GM18498 (cell line): ENCODE measurements at regions not wholly inside any gene's neighbourhood (a gene's known extent, or its start where the extent isn't known, plus 50 kb on each side); places are given as distances from the start of the nearest gene placed in this dataset.

ENCODE experiments used
- ATAC-seq: cut with Tn5 transposase; IDR thresholded peaks from one replicate; pipeline ENCODE4 v1.9.1; 2021; ENCODE audit warnings: mild to moderate bottlenecking, moderate library complexity; ENCODE audit not compliant: unreplicated experiment

GRCh38 chr13:72126424-72126823 is 259.4 kb upstream of the DACH1 start:
- ATAC-seq: no peak

- no peak for ATAC-seq
Observed at GRCh38 chr13:72125561-72125960, 258.6 kb upstream of the DACH1 start.

DNA sequence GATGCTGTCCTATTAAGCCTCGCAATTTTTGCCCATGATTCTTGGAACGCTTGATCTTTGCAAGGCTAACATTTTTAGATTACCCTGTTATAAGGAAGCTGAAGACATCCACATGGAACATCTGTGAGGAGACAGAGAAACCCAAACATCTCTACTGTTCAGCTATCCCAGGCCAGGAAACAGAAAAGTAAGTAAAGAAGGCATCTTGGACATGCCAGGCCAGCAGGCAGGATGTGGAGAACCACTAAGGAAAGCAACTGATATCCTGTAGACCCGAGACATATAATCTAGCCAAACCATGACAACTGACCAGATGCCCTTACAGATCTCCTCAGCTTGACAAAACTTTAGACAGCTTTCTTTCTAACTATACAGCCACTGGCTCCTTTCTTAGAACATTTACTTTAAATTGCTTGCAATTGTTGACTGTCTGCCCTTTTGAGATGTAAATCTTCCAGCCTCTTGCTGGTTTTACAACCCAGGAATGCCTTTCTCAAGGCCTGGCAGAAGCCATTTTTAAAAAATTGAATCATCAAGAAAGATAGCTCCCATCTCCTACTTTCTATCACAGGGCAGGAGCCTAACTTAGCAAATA is 255.8 kb upstream of the DACH1 start:
- ATAC-seq: no peak

DNA sequence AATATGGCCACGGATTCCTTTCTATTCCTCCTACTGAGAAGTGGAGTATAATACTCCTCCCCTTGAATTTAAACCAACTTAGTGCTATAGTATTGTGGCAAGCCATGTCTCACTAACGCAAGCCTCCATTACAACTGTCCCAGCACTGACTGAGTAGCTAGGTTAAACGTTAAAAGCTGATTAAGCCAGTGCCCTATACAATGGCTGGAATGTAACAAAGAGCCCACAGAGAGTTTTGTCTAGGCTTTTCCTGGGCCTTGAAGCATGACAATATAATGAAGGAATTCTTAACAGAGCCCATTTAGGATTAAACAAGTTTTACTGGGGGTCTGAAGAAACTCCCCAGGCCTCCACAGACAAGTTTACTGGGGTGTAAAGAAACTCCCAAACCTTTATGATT is 254.5 kb upstream of the DACH1 start:
- no peak for ATAC-seq

GRCh38 chr13:72120632-72121031 is 253.6 kb upstream of the DACH1 start:
- ATAC-seq: no peak

- no peak for ATAC-seq
Observed at GRCh38 chr13:72113931-72114330, 246.9 kb upstream of the DACH1 start.

- ATAC-seq: no peak
Observed at GRCh38 chr13:72113076-72113475, 246.1 kb upstream of the DACH1 start.

DNA sequence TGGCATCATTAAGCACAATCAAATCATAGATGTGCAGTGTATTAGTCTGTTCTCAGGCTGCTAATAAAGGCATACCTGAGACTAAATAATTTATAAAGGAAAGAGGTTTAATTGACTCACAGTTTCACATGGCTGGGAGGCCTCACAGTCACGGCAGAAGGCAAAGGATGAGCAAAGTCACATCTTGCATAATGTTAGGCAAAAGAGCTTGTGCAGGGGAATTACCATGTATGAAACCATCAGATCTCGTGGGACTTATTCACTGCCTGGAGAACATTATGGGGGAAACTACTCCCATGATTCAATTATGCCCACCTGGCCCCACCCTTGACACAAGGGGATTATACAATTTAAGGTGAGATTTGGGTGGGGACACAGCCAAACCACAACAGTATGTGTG is 245.2 kb upstream of the DACH1 start:
- ATAC-seq: no peak

GRCh38 chr13:72109863-72110262 is 242.9 kb upstream of the DACH1 start:
- no peak for ATAC-seq

- ATAC-seq: no peak
Observed at GRCh38 chr13:72104656-72105180, 237.7 kb upstream of the DACH1 start.

DNA sequence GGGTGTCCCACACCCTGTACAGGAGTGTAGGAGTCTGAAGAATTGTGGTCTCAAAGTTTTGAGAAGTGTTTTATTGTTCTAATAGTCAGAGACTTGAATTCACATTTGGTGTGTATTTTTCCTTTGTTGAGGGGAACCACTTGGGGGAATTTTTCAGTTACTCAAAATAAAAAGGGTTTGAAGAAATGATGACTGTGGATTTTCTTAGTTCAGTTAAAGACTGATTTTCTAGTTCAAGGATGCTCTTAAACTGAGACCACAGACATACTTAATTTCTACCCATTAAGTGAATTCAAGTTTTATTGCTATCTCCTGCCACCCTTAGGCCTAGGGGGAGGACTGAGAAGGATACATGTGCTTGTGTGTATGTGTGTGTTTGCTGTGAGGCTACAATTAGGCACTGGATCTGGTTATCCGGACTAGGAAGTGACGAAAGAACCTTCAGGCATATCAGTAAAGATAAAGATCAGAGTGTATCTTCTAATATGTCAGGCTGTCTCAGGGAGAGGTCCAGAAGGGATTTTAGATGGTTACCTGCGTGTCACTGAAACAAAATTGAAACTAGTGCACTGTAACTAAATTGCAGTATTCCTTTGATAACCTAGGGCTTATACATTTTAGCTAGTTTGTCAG is 234.9 kb upstream of the DACH1 start:
- ATAC-seq: no peak

- no peak for ATAC-seq
Observed at GRCh38 chr13:72100339-72100738, 233.3 kb upstream of the DACH1 start.

DNA sequence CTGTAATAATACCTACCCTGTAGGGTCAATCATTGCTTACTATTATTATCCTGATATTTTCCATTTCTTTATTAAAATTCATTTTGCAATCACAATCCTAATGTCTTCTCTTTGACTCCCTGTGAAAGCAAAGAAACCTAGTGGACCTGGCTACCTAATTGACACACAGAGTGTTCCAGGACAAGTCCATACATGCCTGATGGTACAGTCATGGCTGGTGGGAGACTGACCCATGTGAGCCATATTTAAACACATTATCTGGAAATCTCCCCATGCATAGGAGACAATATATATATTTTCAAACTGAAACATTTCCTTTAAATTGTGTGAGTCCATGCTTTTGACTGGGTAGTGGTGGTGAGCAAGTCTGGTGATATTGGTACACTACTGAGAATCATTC is 230.6 kb upstream of the DACH1 start:
- ATAC-seq: no peak

DNA sequence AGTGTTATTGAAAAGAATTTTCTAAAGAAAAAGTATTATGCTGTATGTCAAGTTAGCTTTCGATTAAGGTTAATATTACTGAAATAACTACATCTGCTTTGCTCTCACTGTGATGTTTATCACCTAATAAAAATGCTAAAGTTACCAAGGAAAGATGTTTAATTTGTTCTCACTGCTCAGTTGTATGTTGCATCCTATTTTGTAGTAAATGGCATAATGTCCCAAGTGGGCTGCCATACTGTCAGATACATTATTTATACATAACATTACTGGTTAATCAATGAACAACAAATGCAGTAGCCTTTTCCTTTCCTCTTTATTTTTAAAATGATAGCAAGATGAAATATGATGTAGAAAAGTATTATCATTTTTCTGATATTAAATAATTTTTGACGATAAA is 226.3 kb upstream of the DACH1 start:
- ATAC-seq: no peak

DNA sequence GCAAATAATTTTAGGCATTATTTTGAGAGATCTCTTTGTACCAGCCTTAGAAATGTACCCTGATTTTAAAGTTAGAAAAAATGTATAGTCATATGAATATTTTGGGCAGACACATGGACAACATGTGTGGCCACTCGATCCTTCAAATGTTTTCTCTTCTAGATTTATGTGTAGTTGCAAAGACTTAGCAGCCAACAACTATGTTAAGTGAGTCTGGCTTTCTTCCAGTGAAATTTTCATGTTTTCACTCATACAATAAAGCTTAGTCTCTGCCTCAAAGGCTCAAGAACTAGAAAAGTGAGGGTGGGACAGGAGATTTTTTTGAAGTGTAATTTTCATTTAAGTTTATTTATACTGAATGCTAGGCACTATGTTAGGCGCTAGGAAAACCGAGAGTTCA is 207.7 kb upstream of the DACH1 start:
- ATAC-seq: no peak

DNA sequence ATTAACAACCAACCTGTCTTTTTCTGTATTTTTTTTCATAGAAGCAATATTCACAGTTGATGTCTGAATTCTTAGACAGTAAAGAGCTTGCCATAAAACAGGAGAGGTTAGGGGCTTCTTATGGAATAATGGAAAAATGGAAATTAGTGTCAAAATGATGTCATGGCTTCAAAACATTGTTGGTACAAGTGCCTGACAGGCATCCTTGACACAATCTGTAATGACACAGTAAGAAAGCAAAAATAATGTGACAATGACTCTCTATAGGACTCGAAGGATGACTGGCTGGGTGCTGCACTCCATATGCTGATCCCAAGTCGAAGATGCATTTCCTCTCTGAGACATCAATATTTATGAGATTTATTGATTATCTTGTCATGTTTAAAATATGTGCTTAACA is 205.3 kb upstream of the DACH1 start:
- no peak for ATAC-seq

DNA sequence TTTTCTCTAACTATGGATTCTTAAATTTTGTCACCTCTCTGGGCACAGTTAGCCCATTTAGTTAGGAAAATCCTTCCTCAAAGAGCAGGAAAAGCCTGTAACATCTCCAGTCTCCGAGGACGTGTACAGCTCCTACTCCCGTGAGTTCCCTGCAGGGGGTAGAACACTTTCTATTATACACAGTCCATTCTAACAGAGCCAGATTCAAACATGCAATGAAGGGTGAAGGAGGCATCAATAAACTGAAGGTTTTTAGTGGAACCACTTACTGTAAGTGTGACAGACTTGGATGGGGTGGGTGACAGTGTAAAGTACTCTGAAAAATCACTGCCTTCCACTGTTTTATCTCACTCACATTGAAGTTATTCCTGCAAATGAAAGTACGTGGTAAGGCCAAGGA is 204.7 kb upstream of the DACH1 start:
- ATAC-seq: no peak

GRCh38 chr13:72062566-72062965 is 195.6 kb upstream of the DACH1 start:
- no peak for ATAC-seq

DNA sequence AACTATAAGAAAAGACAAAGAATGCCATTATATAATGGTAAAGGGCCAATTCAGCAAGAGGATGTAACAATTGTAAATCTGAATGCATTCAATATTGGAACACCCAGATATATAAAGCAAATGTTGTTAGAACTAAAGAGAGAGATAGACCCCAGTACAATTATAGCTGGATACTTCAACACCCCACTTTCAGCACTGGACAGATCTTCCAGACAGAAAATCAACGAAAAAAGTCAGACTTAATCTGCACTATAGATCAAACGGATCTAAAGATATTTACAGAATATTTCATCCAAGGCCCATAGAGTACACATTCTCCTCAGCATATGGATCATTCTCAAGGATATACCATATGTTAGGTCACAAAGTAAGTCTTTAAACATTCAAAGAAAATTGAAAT is 194.6 kb upstream of the DACH1 start:
- no peak for ATAC-seq

- ATAC-seq: no peak
Observed at GRCh38 chr13:72050251-72050650, 183.2 kb upstream of the DACH1 start.

- no peak for ATAC-seq
Observed at GRCh38 chr13:72043366-72043765, 176.4 kb upstream of the DACH1 start.

DNA sequence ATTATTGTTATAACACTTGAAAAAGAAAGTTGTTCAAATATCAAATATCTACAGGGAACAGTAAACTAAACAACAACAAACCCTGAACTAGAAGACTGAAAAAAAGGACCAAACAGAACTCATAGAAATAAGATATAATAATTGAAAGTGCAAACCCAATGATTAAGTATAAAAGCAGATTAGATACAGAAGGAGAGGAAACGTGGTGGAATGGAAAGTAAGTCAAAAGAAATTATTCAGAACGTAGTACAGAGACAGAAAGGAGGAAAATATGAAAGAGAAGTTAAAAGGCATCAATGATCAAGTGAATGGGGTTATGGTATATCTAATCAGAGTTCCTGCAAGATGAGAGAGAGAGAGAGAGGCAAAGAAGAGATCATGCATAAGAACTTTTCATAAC is 174.2 kb upstream of the DACH1 start:
- no peak for ATAC-seq

DNA sequence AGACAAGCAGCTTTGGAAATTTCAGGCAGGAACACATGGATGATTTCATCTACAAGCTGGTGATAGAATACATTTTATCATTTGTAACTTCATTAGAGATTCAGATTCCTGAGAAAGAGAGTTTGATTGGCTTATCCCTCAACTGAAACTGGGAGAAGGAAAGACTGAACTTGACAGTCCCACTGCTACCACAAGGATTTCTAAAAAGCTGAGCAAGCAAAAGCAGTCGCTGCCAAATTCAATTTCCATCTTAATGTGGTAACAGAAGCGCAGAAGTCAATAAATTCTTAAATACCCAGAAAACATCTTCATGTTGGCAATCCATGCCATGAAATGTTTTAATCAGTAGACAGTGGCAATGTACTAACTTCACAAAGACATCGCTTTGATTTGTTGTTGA is 172.1 kb upstream of the DACH1 start:
- no peak for ATAC-seq
